H9 (cell line): ENCODE measurements at regions not wholly inside any gene's neighbourhood (a gene's known extent, or its start where the extent isn't known, plus 50 kb on each side); places are given as distances from the start of the nearest gene placed in this dataset.

ENCODE experiments used
- DNase-seq: peaks from one replicate; pipeline ENCODE4 v3.0.0-alpha.2; 2017
- H2AFZ ChIP-seq: one replicate; pipeline ENCODE4 v1.6.1; 2013; ENCODE audit warnings: mild to moderate bottlenecking, low read length, control low read depth, moderate library complexity
- H2AK5ac ChIP-seq: 2 replicates; pipeline ENCODE4 v1.6.1; 2013; ENCODE audit warnings: low read length, control low read depth, mixed read lengths; ENCODE audit not compliant: insufficient read length
- H2BK120ac ChIP-seq: one replicate; pipeline ENCODE4 v1.6.1; 2013; ENCODE audit warnings: low read depth, mild to moderate bottlenecking, low read length, control low read depth, inconsistent platforms; ENCODE audit not compliant: poor library complexity, severe bottlenecking
- H2BK12ac ChIP-seq: 2 replicates; pipeline ENCODE4 v1.6.1; 2013; ENCODE audit warnings: low read length, control low read depth, mixed read lengths, low read depth; ENCODE audit not compliant: insufficient read length
- H2BK15ac ChIP-seq: 2 replicates; pipeline ENCODE4 v1.6.1; 2013; ENCODE audit warnings: low read depth, low read length, control low read depth
- H2BK20ac ChIP-seq: one replicate; pipeline ENCODE4 v1.6.1; 2013; ENCODE audit warnings: low read depth, mild to moderate bottlenecking, low read length, control low read depth, inconsistent platforms; ENCODE audit not compliant: poor library complexity, severe bottlenecking
- H2BK5ac ChIP-seq: 2 replicates; pipeline ENCODE4 v1.6.1; 2013; ENCODE audit warnings: low read length, control low read depth, mixed read lengths; ENCODE audit not compliant: insufficient read length
- H3K14ac ChIP-seq: 2 replicates; pipeline ENCODE4 v1.6.1; 2013; ENCODE audit warnings: low read length, control low read depth; ENCODE audit not compliant: insufficient read depth
- H3K18ac ChIP-seq: 2 replicates; pipeline ENCODE4 v1.6.1; 2013; ENCODE audit warnings: low read depth, mild to moderate bottlenecking, mixed read lengths, low read length, control low read depth; ENCODE audit not compliant: insufficient read length
- H3K23ac ChIP-seq: 2 replicates; pipeline ENCODE4 v1.6.1; 2013; ENCODE audit warnings: low read length, control low read depth, mixed read lengths, low read depth; ENCODE audit not compliant: insufficient read length
- H3K23me2 ChIP-seq: 2 replicates; pipeline ENCODE4 v1.6.1; 2013; ENCODE audit warnings: low read depth, mild to moderate bottlenecking, mixed read lengths, low read length, control low read depth; ENCODE audit not compliant: insufficient read length, poor library complexity, severe bottlenecking
- H3K27ac ChIP-seq: 2 replicates; pipeline ENCODE4 v1.5.1; 2013; ENCODE audit warnings: low read length, control low read depth, mixed read lengths, low read depth; ENCODE audit not compliant: insufficient read length
- H3K27me3 ChIP-seq: 2 replicates; pipeline ENCODE4 v1.6.1; 2013; ENCODE audit warnings: low read length, control low read depth, inconsistent platforms; ENCODE audit not compliant: insufficient read depth
- H3K4ac ChIP-seq: 2 replicates; pipeline ENCODE4 v1.6.1; 2013; ENCODE audit warnings: low read depth, mild to moderate bottlenecking, control low read depth, inconsistent platforms, low read length, moderate library complexity
- H3K4me1 ChIP-seq: 2 replicates; pipeline ENCODE4 v1.6.1; 2013; ENCODE audit warnings: low read length, control low read depth, inconsistent platforms; ENCODE audit not compliant: insufficient read depth
- H3K4me2 ChIP-seq: 2 replicates; pipeline ENCODE4 v1.6.1; 2013; ENCODE audit warnings: low read length, control low read depth, mixed read lengths; ENCODE audit not compliant: insufficient read length, insufficient read depth
- H3K56ac ChIP-seq: 2 replicates; pipeline ENCODE4 v1.6.1; 2013; ENCODE audit warnings: low read depth, mild to moderate bottlenecking, mixed read lengths, low read length, control low read depth; ENCODE audit not compliant: insufficient read length
- H3K79me1 ChIP-seq: 2 replicates; pipeline ENCODE4 v1.6.1; 2013; ENCODE audit warnings: low read depth, mild to moderate bottlenecking, moderate library complexity, low read length, control low read depth, inconsistent platforms; ENCODE audit not compliant: insufficient read depth, poor library complexity, severe bottlenecking
- H3K79me2 ChIP-seq: 2 replicates; pipeline ENCODE4 v1.6.1; 2013; ENCODE audit warnings: low read length, control low read depth, inconsistent platforms; ENCODE audit not compliant: insufficient read depth
- H3K9ac ChIP-seq: 2 replicates; pipeline ENCODE4 v1.6.1; 2013; ENCODE audit warnings: low read length, control low read depth, mixed read lengths; ENCODE audit not compliant: insufficient read length; ENCODE audit errors: extremely low read depth
- H3K9me3 ChIP-seq: one replicate; pipeline ENCODE4 v1.6.1; 2013; ENCODE audit warnings: low read depth, low read length, inconsistent platforms; ENCODE audit not compliant: control insufficient read depth
- H3T11ph ChIP-seq: one replicate; pipeline ENCODE4 v1.6.1; 2013; ENCODE audit warnings: mild to moderate bottlenecking, low read length, control low read depth, inconsistent platforms
- H4K20me1 ChIP-seq: one replicate; pipeline ENCODE4 v1.6.1; 2013; ENCODE audit not compliant: control insufficient read depth, insufficient read length, insufficient read depth
- H4K5ac ChIP-seq: 2 replicates; pipeline ENCODE4 v1.6.1; 2013; ENCODE audit warnings: low read depth, mild to moderate bottlenecking, mixed read lengths, low read length, control low read depth; ENCODE audit not compliant: insufficient read length
- H4K8ac ChIP-seq: replicated peaks from 2 replicates; pipeline ENCODE4 v1.6.1; 2013; ENCODE audit warnings: low read length, control low read depth, mixed read lengths, low read depth; ENCODE audit not compliant: insufficient read length
- H4K91ac ChIP-seq: 2 replicates; pipeline ENCODE4 v1.6.1; 2013; ENCODE audit warnings: low read depth, mild to moderate bottlenecking, moderate library complexity, mixed read lengths, low read length, control low read depth; ENCODE audit not compliant: insufficient read length
- H3K27ac Mint-ChIP-seq, 3 experiments: 2 replicates in 2 of 3; 3 replicates in 1 of 3; pipeline ENCODE4 v1.8.0; 2020 to 2021; ENCODE audit warnings: mixed read lengths in 3 of 3, mild to moderate bottlenecking in 1 of 3, moderate library complexity in 1 of 3
- H3K27me3 Mint-ChIP-seq: 2 replicates; pipeline ENCODE4 v1.8.0; 2021; ENCODE audit warnings: low read depth, mild to moderate bottlenecking, moderate library complexity, mixed read lengths
- H3K36me3 Mint-ChIP-seq, 3 experiments: 2 replicates in 2 of 3; 3 replicates in 1 of 3; pipeline ENCODE4 v1.8.0; 2020 to 2021; ENCODE audit warnings: low read depth in 3 of 3, mixed read lengths in 3 of 3; ENCODE audit not compliant: insufficient read depth in 1 of 3
- H3K4me1 Mint-ChIP-seq, 2 experiments: 2 replicates each; pipeline ENCODE4 v1.8.0; 2020; ENCODE audit warnings: mixed read lengths in 2 of 2
- H3K4me3 Mint-ChIP-seq, 2 experiments: 2 replicates in 1 of 2; 3 replicates in 1 of 2; pipeline ENCODE4 v1.8.0; 2020 to 2021; ENCODE audit warnings: mild to moderate bottlenecking in 2 of 2, mixed read lengths in 2 of 2, moderate library complexity in 1 of 2
- H3K9me3 Mint-ChIP-seq, 2 experiments: 2 replicates in 1 of 2; 3 replicates in 1 of 2; pipeline ENCODE4 v1.8.0; 2020; ENCODE audit warnings: mild to moderate bottlenecking in 2 of 2, mixed read lengths in 2 of 2, moderate library complexity in 1 of 2
- WGBS: extraction: QIAGEN DNeasy Blood & Tissue Kit; methylation state at CpG from one replicate; pipeline ENCODE4 v1.1.7; 2013; ENCODE audit warnings: missing lambda C conversion rate, low lambda C conversion rate, mixed read lengths; ENCODE audit not compliant: insufficient read length; ENCODE audit errors: extremely low coverage; 5-methylcytosine and 5-hydroxymethylcytosine counted together
- TF ChIP-seq, protein P1 (sequence below): fragments of 200-600 bp; sonication (generic); conservative IDR thresholded peaks from 3 replicates; pipeline ENCODE4 v1.8.0; 2021; ENCODE audit warnings: antibody characterized with exemption, mild to moderate bottlenecking

DNA sequence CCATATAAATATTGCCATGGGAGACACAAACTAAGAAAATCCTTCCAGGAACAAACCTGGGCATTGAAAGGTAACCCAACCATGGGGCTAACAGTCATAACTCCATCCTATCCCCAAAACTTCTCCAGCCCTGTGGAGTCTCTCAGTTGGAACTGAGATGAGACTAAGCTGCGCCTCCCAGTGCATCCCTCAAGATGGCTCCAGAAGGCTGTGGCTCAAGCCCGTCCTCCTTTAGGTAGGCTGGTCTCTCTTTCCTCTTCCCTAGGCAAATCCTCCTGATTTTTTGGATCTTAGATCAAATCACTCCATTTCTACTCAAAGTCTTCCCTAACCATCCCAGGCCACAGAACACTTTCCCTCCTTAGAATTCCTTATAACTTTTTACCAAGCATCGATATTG lies 364.3 kb upstream of the CCDC196 start:
- peak; percentile 45 for DNase-seq
- no CpG with 5 or more reads among the region's 3 CpGs for WGBS

More for the DNA sequence above, 364.3 kb upstream of the CCDC196 start:
- H3K23ac ChIP-seq: no peak overlapping the region
- H3K27me3 ChIP-seq: no peaks in the 10 kb centered on the region
- no peak overlapping the region for H3T11ph ChIP-seq
- H3K56ac ChIP-seq: no peak overlapping the region
- H4K8ac ChIP-seq: no peak overlapping the region
- H3K9me3 ChIP-seq: no peaks in the 10 kb centered on the region
- no peak overlapping the region for H2BK12ac ChIP-seq
- H4K91ac ChIP-seq: no peak overlapping the region
- no peak overlapping the region for H2BK20ac ChIP-seq
- H4K5ac ChIP-seq: no peak overlapping the region
- H4K20me1 ChIP-seq: no peaks in the 10 kb centered on the region
- no peaks in the 10 kb centered on the region for H3K9me3 Mint-ChIP-seq
- no peak overlapping the region for H3K27ac Mint-ChIP-seq
- no peaks in the 10 kb centered on the region for H3K23me2 ChIP-seq
- no peak overlapping the region for H2BK5ac ChIP-seq
- TF ChIP-seq, protein P1, sequence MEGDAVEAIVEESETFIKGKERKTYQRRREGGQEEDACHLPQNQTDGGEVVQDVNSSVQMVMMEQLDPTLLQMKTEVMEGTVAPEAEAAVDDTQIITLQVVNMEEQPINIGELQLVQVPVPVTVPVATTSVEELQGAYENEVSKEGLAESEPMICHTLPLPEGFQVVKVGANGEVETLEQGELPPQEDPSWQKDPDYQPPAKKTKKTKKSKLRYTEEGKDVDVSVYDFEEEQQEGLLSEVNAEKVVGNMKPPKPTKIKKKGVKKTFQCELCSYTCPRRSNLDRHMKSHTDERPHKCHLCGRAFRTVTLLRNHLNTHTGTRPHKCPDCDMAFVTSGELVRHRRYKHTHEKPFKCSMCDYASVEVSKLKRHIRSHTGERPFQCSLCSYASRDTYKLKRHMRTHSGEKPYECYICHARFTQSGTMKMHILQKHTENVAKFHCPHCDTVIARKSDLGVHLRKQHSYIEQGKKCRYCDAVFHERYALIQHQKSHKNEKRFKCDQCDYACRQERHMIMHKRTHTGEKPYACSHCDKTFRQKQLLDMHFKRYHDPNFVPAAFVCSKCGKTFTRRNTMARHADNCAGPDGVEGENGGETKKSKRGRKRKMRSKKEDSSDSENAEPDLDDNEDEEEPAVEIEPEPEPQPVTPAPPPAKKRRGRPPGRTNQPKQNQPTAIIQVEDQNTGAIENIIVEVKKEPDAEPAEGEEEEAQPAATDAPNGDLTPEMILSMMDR: peak; percentile 52
- no peak overlapping the region for H3K14ac ChIP-seq
- no peak overlapping the region for H3K4me3 Mint-ChIP-seq
- H2AK5ac ChIP-seq: no peak overlapping the region
- no peaks in the 10 kb centered on the region for H3K36me3 Mint-ChIP-seq
- H3K9ac ChIP-seq: no peak overlapping the region
- H3K18ac ChIP-seq: no peak overlapping the region
- H2BK15ac ChIP-seq: no peak overlapping the region
- no peak overlapping the region for H3K27ac ChIP-seq
- H3K4me1 Mint-ChIP-seq: peaks cover 15 to 18% of the 10 kb centered on the region in 2 experiments
- no peaks in the 10 kb centered on the region for H3K79me1 ChIP-seq
- no peak overlapping the region for H2BK120ac ChIP-seq
- peaks cover 5% of the 10 kb centered on the region; the same call in 1 of the 2 replicates for H3K4me1 ChIP-seq
- H3K4ac ChIP-seq: no peak overlapping the region
- H3K4me2 ChIP-seq: no peak overlapping the region
- H2AFZ ChIP-seq: no peak overlapping the region
- H3K27me3 Mint-ChIP-seq: no peaks in the 10 kb centered on the region
- no peaks in the 10 kb centered on the region for H3K79me2 ChIP-seq
